NCI-H748 (cell line): ENCODE measurements at regions not wholly inside any gene's neighbourhood (a gene's known extent, or its start where the extent isn't known, plus 50 kb on each side); places are given as distances from the start of the nearest gene placed in this dataset.

ENCODE experiments used
- DNase-seq: peaks from one replicate; lab custom pipeline; 2025; ENCODE audit not compliant: unreplicated experiment; lab: John Stamatoyannopoulos, UW

DNA sequence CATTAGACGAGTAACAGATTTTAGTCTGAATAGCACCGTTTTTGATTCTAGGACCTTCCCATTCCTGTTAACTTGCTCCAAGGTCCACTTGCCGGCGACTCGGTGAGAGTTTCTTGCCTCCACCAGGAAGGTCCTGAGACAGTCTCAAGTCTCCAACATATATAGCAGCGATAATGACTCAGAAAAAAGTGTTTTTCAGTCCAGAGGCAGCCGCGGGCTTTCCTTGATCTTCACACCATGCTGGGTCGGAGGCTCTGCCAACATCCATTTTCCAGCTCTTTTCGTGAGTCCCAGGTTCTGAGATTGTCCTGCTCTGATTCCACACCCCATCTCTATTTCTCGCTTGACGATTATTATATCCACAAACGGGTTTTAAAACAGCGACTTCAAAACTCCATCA lies 170.5 kb downstream of the GPX5 start:
- no peak for DNase-seq

DNA sequence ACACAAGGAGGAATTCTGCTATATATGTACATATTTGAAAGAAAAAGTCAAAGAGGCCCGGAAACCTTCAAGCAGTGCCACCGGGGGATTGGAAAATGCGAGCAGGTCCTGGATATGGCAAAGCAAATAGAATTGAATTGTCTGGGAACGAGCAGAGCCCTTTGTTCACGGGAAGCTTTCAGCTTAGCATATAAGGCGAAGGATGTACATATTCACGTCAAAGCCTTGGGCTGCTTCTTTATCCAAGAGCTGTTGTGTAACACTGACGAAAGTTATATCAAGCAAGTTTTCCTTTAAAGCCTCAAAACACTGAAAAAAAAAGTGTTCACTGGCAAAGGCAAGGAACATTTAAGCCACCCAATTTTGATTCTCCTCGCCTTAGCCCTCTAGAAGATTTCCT lies 171.0 kb downstream of the GPX5 start:
- peak; percentile 23 for DNase-seq

DNA sequence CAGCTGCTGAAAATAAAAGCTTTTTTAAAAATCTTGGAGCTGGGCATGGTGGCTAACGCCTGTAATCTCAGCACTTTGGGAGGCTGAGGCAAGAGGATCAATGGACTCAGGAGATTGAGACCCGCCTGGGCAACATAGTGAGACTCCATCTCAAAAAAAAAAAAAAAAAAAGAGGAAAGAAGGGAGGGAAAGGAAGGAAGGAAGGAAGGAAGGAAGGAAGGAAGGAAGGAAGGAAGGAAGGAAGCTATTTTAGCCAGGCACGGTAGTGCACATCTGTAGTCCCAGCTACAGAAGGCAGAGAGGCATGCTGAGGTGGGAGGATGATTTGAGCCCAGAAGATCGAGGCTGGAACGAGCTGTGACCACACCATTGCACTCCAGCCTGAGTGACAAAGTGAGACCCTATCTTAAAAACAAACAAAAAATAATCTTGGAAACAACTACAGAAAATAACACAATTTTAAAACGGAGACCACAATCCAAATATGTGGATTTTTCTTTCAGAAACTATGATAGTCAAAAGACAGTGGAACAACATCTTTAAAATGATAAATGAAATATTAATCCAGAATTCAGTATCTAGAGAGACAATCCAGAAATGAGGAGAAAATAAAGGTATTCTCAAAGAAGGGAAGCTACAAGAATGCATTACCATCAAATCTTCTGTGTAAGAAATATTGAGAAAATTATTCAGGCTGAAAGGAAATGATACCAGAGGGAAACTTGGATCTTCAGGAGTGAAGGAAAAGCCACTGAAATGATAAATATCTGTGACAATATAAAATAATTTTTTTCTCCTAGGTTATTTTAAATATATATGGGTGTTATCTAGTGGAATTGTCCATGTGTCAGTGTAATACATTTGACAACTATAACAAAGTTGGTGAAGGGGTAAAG lies 182.0 kb downstream of the GPX5 start:
- DNase-seq: no peak

DNA sequence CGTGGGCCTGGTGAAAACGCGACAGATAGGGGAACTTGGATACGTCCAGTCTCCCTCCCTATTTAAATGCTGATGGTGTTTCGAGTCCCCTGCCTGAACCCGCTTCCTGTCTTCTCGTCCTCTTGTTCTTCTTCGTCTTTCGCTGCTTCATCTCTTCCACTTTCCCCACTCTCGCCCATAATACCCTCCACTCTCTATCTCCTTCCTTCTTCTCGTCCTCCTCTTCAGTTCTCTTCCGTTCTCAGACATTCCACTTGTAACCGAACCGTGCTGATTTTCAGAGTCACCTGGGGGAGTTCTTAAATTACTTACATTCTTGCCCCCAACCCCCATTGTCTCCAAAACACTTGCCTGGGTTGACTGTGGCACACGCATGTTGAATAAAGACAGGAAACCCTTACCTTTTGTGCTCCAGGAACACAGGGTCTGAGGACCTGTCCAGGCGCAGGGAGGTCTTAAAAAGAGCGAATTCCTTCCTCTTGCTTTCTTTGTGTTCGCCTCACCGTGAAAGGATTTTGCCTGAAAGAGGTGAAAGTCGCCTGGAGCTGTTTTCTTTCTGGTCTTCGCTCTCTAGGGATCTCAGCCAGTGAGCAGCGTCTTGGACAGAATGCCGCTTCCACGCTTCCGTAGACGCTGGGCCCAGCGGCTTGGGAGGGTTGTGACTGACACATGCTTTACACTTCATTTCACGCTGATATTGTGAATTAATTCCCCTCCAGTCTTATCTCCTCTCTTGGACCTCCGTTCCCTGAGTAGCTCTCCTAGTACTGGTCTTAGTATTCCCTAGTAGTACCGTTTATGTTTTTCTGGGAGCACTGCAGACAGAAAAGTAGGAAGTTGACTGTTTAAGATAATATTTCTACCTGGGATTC lies 184.0 kb downstream of the GPX5 start:
- peak; percentile 60 for DNase-seq

DNA sequence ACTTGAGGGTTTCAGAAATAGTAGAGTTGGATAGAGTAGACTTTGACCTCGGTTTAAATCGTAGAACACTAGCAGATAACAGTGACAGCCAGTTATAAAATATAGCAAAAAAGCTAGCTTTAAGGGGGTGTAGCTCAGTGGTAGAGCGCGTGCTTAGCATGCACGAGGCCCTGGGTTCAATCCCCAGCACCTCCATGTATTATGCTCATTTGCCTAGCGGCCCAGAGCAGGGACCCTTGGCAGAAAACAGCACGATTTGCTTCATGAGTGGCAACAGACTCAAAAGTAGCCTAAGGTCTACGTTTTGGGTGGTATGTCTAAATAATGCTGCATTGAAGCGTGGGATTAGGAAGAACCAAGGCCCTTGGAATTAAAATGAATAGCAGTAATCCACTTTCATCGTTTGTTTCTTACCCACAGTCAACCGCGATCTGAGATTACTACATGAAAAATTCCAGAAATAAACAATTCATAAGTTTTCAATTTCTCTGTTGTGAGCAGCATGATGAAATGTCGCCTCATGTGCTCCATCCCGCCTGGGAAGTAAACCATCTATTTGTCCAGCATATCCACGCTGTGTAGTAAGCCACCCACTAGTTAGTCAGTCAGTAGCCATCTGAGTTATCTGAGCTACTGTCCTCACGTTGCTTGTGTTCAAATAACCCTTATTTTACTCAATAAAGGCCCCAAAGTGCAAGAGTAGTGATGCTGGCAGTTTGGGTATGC lies 184.9 kb downstream of the GPX5 start:
- DNase-seq: peak; percentile 72

DNA sequence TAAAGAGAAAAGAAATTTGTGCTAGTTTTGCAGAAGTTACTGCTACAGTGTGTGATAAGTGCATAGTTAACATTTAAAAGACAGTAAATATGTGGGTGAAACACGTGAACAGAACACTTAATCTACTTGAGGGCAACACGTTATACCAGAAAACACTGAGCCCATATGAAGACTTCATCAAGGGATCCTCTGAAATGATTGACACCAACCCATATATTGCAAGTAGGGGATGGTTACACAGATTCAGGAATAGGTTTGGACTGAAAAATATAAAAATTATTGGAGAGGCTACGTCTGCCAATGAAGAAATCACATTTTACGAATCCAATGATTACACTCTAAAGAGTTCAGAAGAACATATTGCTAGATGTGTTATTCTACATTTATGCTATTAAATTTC lies 185.6 kb downstream of the GPX5 start:
- no peak for DNase-seq

DNA sequence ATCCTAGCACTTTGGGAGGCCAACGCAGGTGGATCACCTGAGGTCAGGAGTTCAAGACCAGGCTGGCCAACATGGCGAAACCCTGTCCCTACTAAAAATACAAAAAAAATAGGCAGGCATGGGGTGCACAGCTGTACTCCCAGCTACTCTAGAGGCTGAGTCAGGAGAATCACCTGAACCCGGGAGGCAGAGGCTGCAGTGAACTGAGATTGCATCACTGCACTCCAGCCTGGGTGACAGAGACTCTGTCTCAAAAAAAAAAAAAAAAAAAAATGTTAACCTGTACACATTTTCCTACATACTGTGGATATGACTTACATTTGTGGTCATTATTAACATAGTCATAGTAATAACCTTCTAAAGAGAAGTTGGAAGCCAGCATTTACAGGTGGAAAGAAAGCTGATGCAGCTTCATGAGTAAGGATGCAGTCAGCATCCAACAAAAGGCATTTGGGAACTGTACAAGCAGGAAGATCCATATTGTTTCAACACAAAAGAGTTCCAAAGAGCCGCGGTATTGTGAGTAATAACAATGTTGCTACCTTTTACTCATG lies 186.2 kb downstream of the GPX5 start:
- peak; percentile 59 for DNase-seq

DNA sequence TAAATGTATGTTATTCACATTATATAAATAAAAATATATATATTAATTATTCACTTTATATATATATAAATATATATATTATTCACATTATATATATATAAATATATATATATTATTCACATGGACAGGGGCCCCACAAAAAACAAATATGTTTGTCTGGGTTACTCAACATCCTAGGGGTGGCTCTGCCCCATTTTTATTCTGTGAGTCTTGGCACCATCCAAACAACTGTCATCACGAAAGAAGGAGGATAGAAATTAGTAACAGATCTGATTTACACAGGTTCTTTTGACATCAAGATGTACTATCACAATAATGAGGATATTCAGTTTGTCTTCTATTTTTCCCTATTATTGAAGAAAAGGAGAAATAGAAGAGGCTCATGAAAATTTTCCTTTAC lies 187.3 kb downstream of the GPX5 start:
- DNase-seq: peak; percentile 31

DNA sequence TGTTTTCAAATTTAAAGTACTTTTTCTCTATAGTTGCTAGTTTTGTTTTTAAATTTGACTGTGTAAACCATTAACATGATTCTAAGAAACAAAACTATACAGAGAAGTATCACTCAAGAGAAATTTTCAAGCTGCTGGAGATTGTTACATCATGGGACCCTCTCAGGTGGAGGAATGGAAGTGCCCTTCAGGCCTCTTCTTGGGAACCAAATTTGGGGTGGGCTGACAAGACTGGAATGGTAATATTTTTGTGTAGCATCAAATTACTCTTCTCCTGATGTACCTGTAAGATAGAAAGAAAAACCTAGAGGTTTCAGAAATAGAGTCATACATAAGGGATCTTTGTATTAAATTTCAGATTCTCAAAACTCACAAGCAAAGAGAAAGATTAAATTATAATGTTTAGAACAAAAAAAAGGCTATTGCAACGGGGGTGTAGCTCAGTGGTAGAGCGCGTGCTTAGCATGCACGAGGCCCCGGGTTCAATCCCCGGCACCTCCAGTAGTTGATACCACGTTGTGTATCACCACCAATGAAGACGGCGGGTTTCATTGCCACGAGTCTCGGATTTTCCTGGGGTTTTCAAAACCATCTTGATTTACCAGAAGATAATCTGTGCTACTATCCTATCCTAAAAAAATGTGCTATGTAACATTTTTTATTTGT lies 193.7 kb downstream of the GPX5 start:
- DNase-seq: peak; percentile 29

DNA sequence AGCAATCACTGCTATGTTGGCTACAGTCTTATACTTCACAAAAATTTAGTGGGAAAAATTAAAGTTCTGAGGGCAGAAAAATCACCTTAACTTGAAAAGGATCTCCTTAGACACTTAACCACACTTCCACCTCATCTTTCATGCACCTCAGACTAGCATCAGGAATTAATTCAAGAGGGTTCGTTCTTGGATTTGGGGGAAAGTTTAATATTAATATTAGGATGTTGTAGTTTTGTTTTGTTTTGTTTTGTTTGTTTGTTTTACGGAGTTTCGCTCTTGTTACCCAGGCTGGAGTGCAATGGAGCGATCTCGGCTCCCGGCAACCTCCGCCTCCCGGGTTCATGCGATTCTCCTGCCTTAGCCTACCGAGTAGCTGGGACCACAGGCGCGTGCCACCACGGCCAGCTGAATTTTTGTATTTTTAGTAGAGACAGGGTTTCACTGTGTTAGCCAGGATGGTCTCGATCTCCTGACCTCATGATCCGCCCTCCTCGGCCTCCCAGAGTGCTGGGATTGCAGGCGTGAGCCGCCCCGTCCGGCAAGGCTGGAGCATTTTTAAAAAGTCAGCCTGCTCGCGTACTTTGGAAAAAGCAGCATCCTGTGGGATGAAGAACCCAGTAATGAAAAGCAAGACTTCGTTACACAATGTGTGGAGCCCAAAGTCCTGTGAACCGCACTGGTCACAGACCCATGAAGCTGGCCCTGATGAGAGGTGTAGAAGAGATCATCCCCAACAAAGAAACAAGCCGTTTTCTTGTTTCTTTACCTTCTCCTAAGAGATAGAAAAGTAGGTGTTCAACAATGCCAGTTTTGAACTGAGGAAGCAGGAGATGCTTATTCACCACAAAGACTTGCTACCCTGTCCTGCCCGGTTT lies 194.9 kb downstream of the GPX5 start:
- no peak for DNase-seq

DNA sequence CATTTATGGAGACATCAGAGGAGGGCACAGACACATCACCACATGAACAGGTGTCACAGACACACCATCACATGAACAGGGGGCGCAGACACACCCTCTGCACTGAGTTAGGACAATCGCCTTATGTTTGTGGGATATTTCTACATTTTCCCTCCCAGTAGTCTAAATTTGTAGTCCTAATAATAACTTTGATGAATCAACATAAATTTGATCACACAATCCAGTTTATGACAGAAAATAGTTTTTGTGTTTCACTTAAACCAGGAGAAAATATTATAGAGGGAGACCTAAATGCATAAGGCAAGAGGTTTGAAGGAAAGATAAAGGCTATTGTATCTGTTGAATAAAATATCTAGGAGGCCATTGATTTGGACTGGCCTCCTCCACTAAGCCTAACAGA lies 195.7 kb downstream of the GPX5 start:
- DNase-seq: no peak

DNA sequence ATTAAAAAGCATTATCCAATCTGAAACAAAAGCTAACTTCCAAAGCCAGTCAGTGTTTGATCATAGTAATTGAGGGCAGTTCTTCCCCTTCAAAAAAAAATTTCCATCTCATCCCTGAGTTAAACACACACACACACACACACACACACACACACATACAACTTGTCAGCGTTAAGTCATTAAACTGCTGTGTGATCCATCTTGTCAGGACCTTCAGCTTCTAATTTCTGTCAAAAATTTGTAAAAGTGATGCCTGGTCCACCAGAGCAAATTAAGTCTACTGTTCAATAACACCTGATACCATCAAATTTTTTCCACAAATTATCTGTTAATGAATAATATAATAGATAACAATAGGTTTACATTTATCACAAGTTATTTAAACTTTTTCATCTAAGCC lies 198.7 kb downstream of the GPX5 start:
- no peak for DNase-seq

DNA sequence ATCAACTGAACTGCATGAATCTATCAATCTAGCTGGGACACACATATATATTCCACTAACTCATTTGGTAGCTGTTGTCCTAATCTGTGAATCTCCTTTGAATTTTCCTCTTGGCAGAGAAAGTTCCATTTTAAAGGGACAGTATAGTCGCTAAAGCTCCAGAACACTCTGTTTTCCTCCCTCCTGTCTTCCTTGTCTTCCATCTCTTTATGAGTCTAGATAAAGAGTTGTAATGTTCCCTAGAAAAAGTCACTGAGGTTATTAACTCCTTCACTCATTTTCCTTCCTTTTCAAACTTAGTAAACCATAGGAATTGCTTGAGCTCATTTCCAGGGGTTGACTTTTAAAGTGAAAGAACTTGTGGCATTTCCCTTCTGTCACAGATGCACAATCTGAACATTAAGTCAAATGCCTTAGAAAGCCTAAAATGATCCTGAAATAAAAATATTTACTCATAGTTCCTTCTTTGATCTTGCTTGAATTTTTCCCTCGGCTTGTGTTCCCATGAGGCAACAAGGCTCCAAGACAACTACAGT lies 198.4 kb downstream of the TRIM27 start:
- no peak for DNase-seq

DNA sequence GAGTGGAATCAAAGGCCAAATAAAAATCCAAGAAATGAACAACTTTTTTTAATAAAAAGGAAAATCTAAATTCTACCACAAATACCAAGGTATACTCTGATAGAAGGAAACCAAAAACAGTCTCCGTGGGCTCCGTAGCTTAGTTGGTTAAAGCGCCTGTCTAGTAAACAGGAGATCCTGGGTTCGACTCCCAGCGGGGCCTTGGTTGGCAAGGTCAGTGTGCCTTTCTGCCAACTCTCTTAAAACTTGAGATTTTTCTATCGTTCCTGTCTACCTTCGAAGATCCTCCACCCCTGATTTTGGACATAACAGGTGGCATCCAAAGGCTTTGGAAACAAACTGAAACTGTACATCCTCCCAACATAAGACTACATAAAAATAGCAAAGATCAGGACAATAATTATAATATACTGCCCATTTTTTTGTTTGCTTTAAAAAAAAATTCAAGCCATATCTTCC lies 197.9 kb downstream of the TRIM27 start:
- peak; percentile 59 for DNase-seq

DNA sequence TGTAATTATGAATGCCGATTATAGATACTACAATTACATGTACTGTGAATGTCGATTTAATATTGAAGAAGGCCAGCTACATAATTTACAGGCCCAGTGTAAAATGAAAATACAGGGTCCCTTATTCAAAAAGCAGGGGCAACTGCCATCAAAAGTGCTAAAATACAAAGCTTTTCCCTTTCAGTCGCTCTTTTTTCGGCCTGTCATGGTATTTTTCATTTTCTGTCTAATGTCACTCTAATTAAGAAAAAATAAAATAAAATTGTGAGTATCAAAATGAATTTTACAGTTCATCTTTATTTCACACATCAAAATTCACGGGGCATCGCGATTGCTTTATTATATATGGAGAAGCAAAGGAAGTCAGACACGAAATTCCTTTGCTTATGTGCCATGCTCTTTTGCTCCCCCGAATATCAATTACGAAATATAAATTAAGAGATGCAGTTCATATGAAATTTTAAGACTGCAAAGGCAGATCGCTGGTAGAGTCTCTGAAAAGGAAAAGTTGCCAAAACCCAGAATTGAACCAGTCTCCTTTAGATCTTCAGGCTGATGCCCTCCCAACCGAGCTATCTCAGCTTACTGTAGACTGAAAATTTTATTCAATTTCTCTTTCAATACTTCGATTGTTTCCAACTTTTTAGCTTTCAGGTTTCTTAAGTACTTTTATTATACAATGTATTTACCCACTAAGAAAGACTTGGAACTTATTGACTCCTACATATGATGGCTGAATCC lies 197.0 kb downstream of the TRIM27 start:
- DNase-seq: no peak

DNA sequence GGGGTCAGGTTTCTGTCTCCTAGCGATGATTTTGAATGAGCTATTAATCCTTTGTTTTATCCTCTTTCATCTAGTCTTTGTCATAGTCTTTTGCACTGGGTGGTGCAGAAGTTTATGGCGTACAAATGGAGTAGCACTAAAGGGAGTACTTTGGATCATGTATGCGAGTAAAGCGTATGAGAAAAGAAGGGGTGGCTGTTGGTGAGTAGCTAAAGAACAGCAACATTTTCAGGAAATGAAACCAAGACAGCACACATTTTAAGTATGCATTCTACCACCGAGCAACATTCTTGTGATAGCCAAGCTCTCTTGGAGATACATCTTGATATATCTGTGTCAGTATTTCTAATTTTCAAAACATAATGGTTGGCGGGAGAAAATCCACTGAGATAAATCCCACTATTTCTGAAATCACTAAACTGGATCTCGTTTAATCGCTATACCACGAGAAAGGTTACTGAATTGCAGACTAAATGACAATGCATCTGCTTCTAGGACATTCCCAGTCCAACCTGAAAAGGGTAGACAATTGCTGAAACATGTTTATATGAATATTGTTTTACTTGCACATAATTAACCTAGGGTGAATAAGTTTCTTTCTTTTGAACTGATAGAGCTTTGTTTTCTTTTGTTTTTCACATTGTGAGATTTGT lies 196.1 kb downstream of the TRIM27 start:
- DNase-seq: peak; percentile 46

DNA sequence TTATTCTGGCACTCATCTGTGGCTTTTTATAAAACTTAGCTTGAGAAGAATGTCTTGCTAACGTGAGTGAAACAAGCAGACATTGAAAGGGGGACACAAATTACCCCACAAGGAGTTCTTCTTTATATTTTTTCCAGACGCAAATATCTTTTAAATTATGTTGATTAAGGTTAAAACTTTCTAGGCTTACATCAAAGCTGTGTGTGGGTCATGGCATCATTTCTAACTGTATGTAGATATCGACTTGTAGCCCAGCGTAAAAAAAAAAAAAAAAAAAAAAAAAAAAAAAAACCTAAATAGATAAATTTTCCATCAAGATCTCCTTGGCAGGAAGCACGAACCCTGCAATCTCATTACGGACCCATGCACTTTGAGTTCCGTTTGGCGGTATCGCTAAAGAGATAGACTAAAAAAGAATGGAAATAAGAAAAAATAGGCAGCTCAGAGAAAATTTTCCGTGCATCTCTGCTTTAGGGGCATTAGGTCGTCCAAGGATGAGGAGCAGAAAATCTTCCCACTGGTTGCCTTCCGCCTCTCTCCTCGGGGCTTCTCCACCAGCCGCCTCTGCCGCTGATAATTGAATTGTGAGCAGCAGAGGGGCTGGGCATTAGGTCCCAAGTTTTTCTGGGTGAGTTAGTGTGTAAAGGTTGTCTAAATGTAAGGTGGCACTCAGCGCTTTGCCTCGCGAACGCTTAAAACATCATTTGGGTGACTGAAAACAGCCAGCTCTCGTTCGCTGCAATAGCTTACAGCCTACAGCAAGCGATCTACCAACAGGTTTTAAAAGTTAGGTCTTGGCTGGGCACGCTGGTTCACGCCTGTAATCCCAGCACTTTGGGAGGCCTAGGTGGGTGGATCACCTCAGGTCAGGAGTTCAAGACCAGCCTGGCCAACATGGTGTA lies 194.0 kb downstream of the TRIM27 start:
- no peak for DNase-seq
